BE2C (cell line): ENCODE measurements at regions not wholly inside any gene's neighbourhood (a gene's known extent, or its start where the extent isn't known, plus 50 kb on each side); places are given as distances from the start of the nearest gene placed in this dataset.

ENCODE experiments used
- DNase-seq: peaks from one replicate; pipeline ENCODE4 v3.0.0-alpha.2; 2020
- H3K27me3 ChIP-seq: fragments of 250-450 bp; sonication (Bioruptor Pico); 2 replicates; pipeline ENCODE4 v1.5.1; 2020; ENCODE audit warnings: mild to moderate bottlenecking
- H3K36me3 ChIP-seq: fragments of 250-450 bp; sonication (Bioruptor Pico); 2 replicates; pipeline ENCODE4 v1.5.1; 2020; ENCODE audit warnings: mild to moderate bottlenecking
- H3K4me1 ChIP-seq: fragments of 250-450 bp; sonication (Bioruptor Pico); 2 replicates; pipeline ENCODE4 v1.5.1; 2020
- H3K4me3 ChIP-seq: 2 replicates; pipeline ENCODE4 v1.5.1; 2011; ENCODE audit warnings: low read depth, low read length
- H3K9me3 ChIP-seq: fragments of 250-450 bp; sonication (Bioruptor Pico); 2 replicates; pipeline ENCODE4 v1.5.1; 2020
- CTCF ChIP-seq: IDR thresholded peaks from 2 replicates; pipeline ENCODE4 v1.5.1; 2012; ENCODE audit warnings: mild to moderate bottlenecking, low read depth, low read length

- no peaks in the 10 kb centered on the region for H3K9me3 ChIP-seq
- H3K4me3 ChIP-seq: no peak overlapping the region
- no peaks in the 10 kb centered on the region for H3K27me3 ChIP-seq
- no peaks in the 10 kb centered on the region for H3K36me3 ChIP-seq
- TF ChIP-seq CTCF: no peak
- H3K4me1 ChIP-seq: peaks cover 12% of the 10 kb centered on the region
- no peak for DNase-seq
Measured at GRCh38 chr18:56034949-56035348, 447.0 kb upstream of the TCF4 start.

- Histone ChIP-seq H3K4me3 (no peak overlapping the region), H3K9me3 (no peaks in the 10 kb centered on the region), H3K36me3 (no peaks in the 10 kb centered on the region), H3K4me1 (no peaks in the 10 kb centered on the region), H3K27me3 (no peaks in the 10 kb centered on the region)
- no peak for DNase-seq
- no peak for TF ChIP-seq CTCF
Measured at GRCh38 chr18:56030060-56030459, 442.1 kb upstream of the TCF4 start.

- no peaks in the 10 kb centered on the region for H3K9me3 ChIP-seq
- no peaks in the 10 kb centered on the region for H3K4me1 ChIP-seq
- no peaks in the 10 kb centered on the region for H3K27me3 ChIP-seq
- TF ChIP-seq CTCF: no peak
- H3K4me3 ChIP-seq: no peak overlapping the region
- H3K36me3 ChIP-seq: no peaks in the 10 kb centered on the region
- DNase-seq: no peak
Measured at GRCh38 chr18:56028514-56028913, 440.5 kb upstream of the TCF4 start.

GRCh38 chr18:56026509-56026908 is 438.5 kb upstream of the TCF4 start:
- Histone ChIP-seq H3K4me3 (no peak overlapping the region), H3K36me3 (no peaks in the 10 kb centered on the region), H3K27me3 (no peaks in the 10 kb centered on the region), H3K4me1 (no peaks in the 10 kb centered on the region), H3K9me3 (no peaks in the 10 kb centered on the region)
- TF ChIP-seq CTCF: no peak
- no peak for DNase-seq

GRCh38 chr18:56021809-56022195 is 433.8 kb upstream of the TCF4 start:
- H3K4me3 ChIP-seq: no peak overlapping the region
- DNase-seq: no peak
- no peak for TF ChIP-seq CTCF
- H3K27me3 ChIP-seq: no peaks in the 10 kb centered on the region
- H3K9me3 ChIP-seq: no peaks in the 10 kb centered on the region
- no peaks in the 10 kb centered on the region for H3K4me1 ChIP-seq
- no peaks in the 10 kb centered on the region for H3K36me3 ChIP-seq

- H3K36me3 ChIP-seq: no peaks in the 10 kb centered on the region
- no peak for TF ChIP-seq CTCF
- no peaks in the 10 kb centered on the region for H3K4me1 ChIP-seq
- H3K9me3 ChIP-seq: no peaks in the 10 kb centered on the region
- H3K27me3 ChIP-seq: no peaks in the 10 kb centered on the region
- H3K4me3 ChIP-seq: no peak overlapping the region
- no peak for DNase-seq
Measured at GRCh38 chr18:56021136-56021808, 433.3 kb upstream of the TCF4 start.
